Upper lobe of left lung (tissue), 4 donors: ENCODE measurements at regions not wholly inside any gene's neighbourhood (a gene's known extent, or its start where the extent isn't known, plus 50 kb on each side); places are given as distances from the start of the nearest gene placed in this dataset.

Experiments used
- POLR2AphosphoS5 ChIP-seq, 2 donors: sonication (generic); formaldehyde crosslinking; IDR thresholded peaks; one replicate each; pipeline ENCODE4 v1.5.1; 2017; ENCODE audit warnings: antibody characterized with exemption in 2 of 2
- TF ChIP-seq, protein P1 (sequence below), 6 experiments: fragments of 450-650 bp in 4 of 6; fragments of 200-600 bp in 2 of 6; sonication (generic) in 2 of 6; IDR thresholded peaks; one replicate each; pipeline ENCODE4 v1.5.1; 2016 to 2019; ENCODE audit warnings: antibody characterized with exemption in 6 of 6

DNA sequence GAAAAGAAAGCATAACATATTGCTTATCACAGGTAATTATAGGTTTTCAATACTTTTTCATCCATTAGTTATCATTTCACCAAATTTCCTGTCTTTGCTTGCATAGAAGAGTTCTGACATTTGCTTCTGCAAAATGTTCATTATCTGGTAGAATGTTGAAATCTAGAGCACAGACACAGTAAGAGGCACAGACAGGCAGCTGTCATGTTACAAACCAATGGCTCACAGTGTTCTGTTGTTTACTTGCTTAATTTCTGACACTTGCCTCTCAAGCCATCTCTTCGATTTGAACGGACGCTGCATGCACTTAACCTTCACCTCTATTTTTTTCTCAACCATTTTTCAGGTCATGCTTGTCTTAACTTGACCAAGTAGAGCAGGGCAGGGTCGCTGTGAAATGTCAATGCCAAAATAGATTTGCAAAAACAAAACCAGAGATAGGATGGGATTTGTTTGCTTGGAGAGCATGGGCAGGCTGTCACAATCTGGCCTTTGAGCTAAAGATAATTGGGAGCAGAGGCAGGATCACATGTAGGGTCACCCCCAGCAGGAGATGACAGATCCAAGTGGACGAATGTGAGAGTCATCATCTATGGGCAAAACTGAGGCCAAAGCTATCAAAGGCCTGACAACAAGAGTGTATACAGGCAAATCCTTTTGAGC, 292.3 kb downstream of the SMARCA1 start:
- TF ChIP-seq, protein P1, sequence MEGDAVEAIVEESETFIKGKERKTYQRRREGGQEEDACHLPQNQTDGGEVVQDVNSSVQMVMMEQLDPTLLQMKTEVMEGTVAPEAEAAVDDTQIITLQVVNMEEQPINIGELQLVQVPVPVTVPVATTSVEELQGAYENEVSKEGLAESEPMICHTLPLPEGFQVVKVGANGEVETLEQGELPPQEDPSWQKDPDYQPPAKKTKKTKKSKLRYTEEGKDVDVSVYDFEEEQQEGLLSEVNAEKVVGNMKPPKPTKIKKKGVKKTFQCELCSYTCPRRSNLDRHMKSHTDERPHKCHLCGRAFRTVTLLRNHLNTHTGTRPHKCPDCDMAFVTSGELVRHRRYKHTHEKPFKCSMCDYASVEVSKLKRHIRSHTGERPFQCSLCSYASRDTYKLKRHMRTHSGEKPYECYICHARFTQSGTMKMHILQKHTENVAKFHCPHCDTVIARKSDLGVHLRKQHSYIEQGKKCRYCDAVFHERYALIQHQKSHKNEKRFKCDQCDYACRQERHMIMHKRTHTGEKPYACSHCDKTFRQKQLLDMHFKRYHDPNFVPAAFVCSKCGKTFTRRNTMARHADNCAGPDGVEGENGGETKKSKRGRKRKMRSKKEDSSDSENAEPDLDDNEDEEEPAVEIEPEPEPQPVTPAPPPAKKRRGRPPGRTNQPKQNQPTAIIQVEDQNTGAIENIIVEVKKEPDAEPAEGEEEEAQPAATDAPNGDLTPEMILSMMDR (IDR thresholded peaks at IDR 0.05) = no peak
- TF ChIP-seq POLR2AphosphoS5 (IDR thresholded peaks at IDR 0.05) = no peak
